Activated CD8-positive, alpha-beta T cell treated with anti-CD3 and anti-CD28 coated beads, Interleukin-2, amount 10 ng/mL, durations not matched to agents 7 days and 5 days (primary cell): ENCODE measurements at regions not wholly inside any gene's neighbourhood (a gene's known extent, or its start where the extent isn't known, plus 50 kb on each side); places are given as distances from the start of the nearest gene placed in this dataset.

Experiments
- ATAC-seq: fragments of 150-1000 bp; cut with Tn5 transposase; one replicate; pipeline ENCODE4 v1.10.0; 2021; ENCODE audit warnings: moderate library complexity
- CTCF ChIA-PET: fragments of 350-600 bp; sonication (Branson Sonifier 250); formaldehyde crosslinking; loops from one replicate; lab custom pipeline; 2021; ENCODE audit warnings: antibody characterized with exemption; lab: Charles Lee
- POLR2A ChIA-PET: fragments of 350-600 bp; sonication (Branson Sonifier 250); formaldehyde crosslinking; loops from one replicate; lab custom pipeline; 2021; ENCODE audit warnings: antibody characterized with exemption; lab: Charles Lee
- DNase-seq: peaks from one replicate; pipeline ENCODE4 v3.0.0-alpha.2; 2020
- H3K27ac Mint-ChIP-seq: one replicate; pipeline ENCODE4 v1.8.0; 2021; ENCODE audit warnings: mild to moderate bottlenecking, mixed read lengths
- H3K27me3 Mint-ChIP-seq: one replicate; pipeline ENCODE4 v1.8.0; 2021; ENCODE audit warnings: low read depth, mixed read lengths
- H3K36me3 Mint-ChIP-seq: one replicate; pipeline ENCODE4 v1.8.0; 2021; ENCODE audit warnings: low read depth, mixed read lengths
- H3K4me1 Mint-ChIP-seq: one replicate; pipeline ENCODE4 v1.8.0; 2021; ENCODE audit warnings: low read depth, mixed read lengths
- H3K4me3 Mint-ChIP-seq: one replicate; pipeline ENCODE4 v1.8.0; 2021; ENCODE audit warnings: mild to moderate bottlenecking, mixed read lengths
- H3K9me3 Mint-ChIP-seq: one replicate; pipeline ENCODE4 v1.8.0; 2022; ENCODE audit warnings: mixed read lengths; ENCODE audit not compliant: insufficient read depth

GRCh38 chr20:22802296-22802695, 217.9 kb upstream of the FOXA2 start:
- H3K4me1 Mint-ChIP-seq: no peaks in the 10 kb centered on the region
- no peak for ATAC-seq
- POLR2A ChIA-PET: no interaction called here
- no peak overlapping the region for H3K4me3 Mint-ChIP-seq
- no peak for DNase-seq
- H3K36me3 Mint-ChIP-seq: no peaks in the 10 kb centered on the region
- no peaks in the 10 kb centered on the region for H3K27me3 Mint-ChIP-seq
- H3K9me3 Mint-ChIP-seq: no peaks in the 10 kb centered on the region
- H3K27ac Mint-ChIP-seq: no peak overlapping the region
- CTCF ChIA-PET: no interaction called here

DNA sequence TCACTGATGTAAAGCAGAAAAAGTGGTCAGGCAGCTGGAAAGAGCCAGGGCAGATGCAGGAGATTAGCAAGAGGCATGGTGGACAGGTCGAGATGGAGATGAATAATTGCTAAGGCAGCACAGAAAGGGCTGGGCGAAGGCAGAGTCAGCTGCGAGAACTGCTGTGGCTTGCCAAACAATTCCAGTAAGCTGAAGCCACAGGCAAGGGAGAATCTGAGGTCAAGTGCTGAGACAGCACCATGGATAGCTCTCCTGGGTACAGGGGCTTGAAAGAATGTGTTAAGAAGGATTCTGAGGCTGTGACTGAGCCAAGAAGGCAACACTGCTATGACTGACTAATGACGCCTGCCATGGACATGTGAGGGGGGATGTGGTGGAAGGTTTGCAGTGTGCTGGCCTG, 220.8 kb upstream of the FOXA2 start:
- Mint-ChIP-seq H3K9me3 (no peaks in the 10 kb centered on the region), H3K36me3 (no peaks in the 10 kb centered on the region), H3K27ac (no peak overlapping the region), H3K27me3 (no peaks in the 10 kb centered on the region), H3K4me1 (no peaks in the 10 kb centered on the region), H3K4me3 (no peak overlapping the region)
- ChIA-PET POLR2A (no interaction called here), CTCF (no interaction called here)
- DNase-seq (no peak), ATAC-seq (no peak)

DNA sequence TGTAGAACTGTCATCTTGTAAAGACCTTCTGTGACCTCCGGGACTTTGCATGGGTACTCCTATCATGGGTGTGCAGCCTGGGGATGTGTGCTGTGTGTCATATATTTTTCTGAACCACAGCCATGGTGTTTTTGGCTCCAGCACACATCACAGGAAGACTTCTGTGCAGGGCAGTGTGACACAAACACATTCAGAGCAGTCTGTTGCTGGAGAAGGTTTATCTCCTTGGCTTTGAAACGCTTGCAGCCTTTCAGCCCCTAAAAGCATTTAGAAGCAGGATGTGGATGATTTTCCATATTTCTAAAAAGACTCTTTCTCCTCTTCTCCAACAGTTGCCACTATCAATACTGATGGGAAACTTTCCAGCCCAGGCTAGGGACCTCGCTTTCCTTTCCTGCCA, 221.6 kb upstream of the FOXA2 start:
- ChIA-PET POLR2A (no interaction called here), CTCF (no interaction called here)
- DNase-seq (no peak), ATAC-seq (no peak)
- no peaks in the 10 kb centered on the region for H3K4me1 Mint-ChIP-seq
- H3K36me3 Mint-ChIP-seq: no peaks in the 10 kb centered on the region
- no peak overlapping the region for H3K27ac Mint-ChIP-seq
- H3K27me3 Mint-ChIP-seq: no peaks in the 10 kb centered on the region
- no peaks in the 10 kb centered on the region for H3K9me3 Mint-ChIP-seq
- no peak overlapping the region for H3K4me3 Mint-ChIP-seq

DNA sequence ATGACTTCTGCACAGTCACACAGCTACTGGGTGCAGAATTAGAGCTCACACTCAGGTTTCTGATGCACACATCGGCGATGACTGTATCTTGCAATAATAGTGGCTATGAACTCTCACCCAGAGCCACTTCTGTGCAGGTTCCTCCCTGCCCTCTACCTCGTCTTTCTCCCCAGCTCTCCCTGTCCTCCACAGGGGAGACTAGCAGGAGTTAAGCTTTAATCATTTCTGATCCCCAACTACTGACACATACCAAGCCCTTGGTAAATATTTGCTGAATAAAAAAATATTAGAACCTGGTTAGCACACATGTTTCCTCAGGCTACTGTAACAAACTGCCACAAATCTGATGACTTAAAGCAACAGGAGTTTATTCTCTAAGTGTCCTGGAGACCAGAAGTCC, 222.7 kb upstream of the FOXA2 start:
- Mint-ChIP-seq H3K36me3 (no peaks in the 10 kb centered on the region), H3K4me3 (no peak overlapping the region), H3K27ac (no peak overlapping the region), H3K27me3 (no peaks in the 10 kb centered on the region), H3K4me1 (no peaks in the 10 kb centered on the region), H3K9me3 (no peaks in the 10 kb centered on the region)
- ATAC-seq (no peak), DNase-seq (no peak)
- ChIA-PET POLR2A (no interaction called here), CTCF (no interaction called here)

GRCh38 chr20:22807646-22808244, 223.4 kb upstream of the FOXA2 start:
- H3K9me3 Mint-ChIP-seq: no peaks in the 10 kb centered on the region
- H3K27ac Mint-ChIP-seq: no peak overlapping the region
- DNase-seq (no peak), ATAC-seq (no peak)
- H3K27me3 Mint-ChIP-seq: no peaks in the 10 kb centered on the region
- no peaks in the 10 kb centered on the region for H3K36me3 Mint-ChIP-seq
- POLR2A ChIA-PET: no interaction called here
- H3K4me1 Mint-ChIP-seq: no peaks in the 10 kb centered on the region
- CTCF ChIA-PET: no interaction called here
- H3K4me3 Mint-ChIP-seq: no peak overlapping the region

DNA sequence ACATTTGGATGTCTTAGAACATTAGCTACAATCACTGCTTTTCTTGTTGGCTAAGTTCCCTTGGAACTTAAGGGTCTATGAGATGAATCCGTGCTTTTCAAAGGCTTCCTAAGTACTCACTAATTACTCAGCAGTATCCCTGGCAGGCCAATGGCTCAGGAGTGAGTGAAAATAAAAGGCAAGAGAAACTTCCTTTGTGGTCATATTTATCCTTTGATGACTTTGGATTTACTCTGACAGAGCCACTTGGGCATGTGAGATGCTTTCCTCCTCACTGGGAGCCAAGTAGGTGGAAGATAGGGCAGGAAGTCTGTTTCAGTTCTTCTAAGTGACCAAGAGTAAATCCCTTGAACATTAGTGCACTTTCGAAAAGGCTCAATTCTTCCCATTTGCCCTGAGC, 224.3 kb upstream of the FOXA2 start:
- DNase-seq: no peak
- POLR2A ChIA-PET: no interaction called here
- Mint-ChIP-seq H3K27ac (no peak overlapping the region), H3K9me3 (no peaks in the 10 kb centered on the region), H3K36me3 (no peaks in the 10 kb centered on the region), H3K4me1 (no peaks in the 10 kb centered on the region), H3K27me3 (no peaks in the 10 kb centered on the region), H3K4me3 (no peak overlapping the region)
- no peak for ATAC-seq
- CTCF ChIA-PET: no interaction called here

DNA sequence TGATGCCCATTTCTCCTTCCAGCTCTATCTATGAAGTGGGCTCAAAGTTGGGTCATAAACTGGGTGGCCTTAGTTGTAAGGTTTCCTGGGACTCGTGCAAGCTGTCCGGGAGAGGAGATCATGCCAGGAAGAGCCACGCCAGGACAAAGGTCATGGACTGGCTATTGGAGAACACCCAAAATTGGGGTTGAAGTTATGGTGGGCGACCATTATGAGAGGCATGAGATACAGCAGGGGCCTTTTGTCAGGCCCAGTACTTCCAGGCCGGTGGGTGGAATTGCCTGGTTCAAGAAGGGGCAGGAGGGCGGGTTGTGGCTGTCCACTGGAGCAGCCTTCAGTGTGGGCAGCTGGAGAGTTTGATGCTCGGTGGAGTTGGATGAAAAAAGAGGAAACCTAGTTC, 225.1 kb upstream of the SSTR4 start:
- CTCF ChIA-PET: no interaction called here

DNA sequence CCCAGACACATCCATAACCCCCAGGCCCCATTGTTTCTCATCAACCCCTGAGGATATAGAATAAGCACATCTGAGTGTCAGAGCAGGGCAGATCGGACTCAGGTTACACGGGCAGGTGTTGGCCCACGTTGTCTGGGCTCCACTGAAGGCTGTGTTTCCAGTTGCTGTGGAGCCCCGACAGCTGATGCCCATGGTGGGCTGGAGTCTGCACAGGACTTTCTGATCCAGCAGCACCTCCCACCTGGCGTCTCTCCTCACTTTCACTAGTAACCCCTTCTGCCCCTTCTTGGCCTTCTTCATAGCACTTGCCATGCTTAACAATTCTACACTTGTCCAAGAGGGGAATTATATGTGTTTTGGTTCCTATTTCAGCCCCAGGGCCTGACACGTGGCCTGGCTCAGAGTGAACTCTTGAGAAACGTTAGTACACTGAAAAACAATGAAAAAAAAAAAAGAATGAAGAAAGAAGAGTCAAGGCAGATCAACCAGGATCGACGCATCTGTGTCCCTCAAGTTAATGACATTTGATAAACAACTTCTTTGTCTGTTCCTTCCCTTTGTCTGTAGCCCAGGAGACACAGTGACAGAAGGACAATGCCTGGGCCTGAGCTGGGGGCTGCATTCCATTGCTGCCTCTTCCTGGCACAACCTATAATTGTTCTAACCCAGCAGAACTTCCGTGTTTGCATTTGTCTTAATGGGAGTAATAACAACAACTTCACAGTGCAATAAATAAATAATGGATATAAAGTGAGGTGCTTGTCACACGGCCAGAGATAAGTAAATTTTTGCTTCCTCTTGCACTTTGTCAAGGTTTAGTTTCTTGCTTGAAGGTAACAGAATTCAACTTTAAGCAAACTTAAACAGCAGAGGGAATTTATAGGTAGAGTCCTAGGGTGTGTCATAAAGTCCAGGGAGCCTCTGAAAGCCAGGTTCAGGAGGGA, 224.2 kb upstream of the SSTR4 start:
- Mint-ChIP-seq H3K27me3 (no peaks in the 10 kb centered on the region), H3K4me3 (no peak overlapping the region), H3K9me3 (no peaks in the 10 kb centered on the region), H3K4me1 (no peaks in the 10 kb centered on the region), H3K36me3 (no peaks in the 10 kb centered on the region), H3K27ac (no peak overlapping the region)
- ChIA-PET POLR2A (no interaction called here), CTCF (no interaction called here)
- ATAC-seq (no peak), DNase-seq (no peak)

More for the DNA sequence above, 225.1 kb upstream of the SSTR4 start:
- POLR2A ChIA-PET: no interaction called here
- H3K27me3 Mint-ChIP-seq: no peaks in the 10 kb centered on the region
- H3K36me3 Mint-ChIP-seq: no peaks in the 10 kb centered on the region
- no peaks in the 10 kb centered on the region for H3K9me3 Mint-ChIP-seq
- no peak for DNase-seq
- ATAC-seq: no peak
- H3K27ac Mint-ChIP-seq: no peak overlapping the region
- H3K4me1 Mint-ChIP-seq: no peaks in the 10 kb centered on the region
- no peak overlapping the region for H3K4me3 Mint-ChIP-seq

DNA sequence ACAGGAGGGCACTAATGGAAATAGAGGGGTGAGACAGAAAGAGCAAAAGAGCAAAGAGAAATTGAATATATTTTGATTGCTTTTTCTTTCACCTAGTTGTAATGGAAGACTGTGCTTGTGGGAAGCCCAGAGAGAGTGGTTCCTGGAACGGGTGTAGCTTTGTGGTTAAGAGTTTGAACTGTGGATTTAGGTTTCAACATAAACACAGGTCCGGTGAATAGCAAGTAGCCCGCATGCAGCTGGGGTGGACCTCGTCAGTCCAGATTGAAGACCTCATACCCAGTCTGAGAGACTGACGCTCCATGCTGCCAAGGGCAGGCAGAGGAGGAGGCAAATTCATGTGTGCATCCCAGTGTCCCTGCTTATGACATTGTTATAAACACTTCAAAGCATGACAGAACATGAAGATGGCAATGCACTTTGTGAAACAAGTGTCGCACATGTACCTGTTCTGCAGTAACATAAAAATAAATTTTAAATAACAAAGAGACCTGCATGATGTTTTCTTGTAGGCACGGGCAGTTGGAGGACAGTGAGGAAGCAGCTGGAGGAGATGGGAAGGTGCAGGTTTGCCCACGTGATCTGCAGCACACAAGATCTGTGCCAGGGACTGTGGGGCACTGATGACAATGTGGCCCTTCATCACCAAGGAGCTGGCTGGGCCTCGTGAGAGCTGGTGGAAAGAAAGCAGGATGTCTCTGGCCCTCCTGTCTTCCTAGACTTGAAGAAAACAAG, 220.5 kb upstream of the SSTR4 start:
- no peak overlapping the region for H3K4me3 Mint-ChIP-seq

DNA sequence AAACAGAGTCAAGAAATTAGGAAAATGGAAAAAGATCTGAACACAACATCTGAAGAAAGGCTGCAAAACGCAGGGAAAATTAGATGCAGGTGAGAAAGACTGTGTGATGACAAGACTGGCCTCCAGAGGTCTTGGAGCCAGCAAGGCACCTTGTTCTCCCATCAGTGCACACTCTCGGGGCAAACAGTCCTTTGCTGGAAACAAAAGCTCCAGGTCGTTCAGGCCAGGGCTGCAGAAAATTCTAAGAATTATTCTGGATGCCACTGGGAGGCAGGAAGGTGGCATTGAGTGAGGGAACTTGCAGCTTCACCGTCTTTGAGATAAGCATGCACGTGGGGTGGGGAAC, 219.9 kb upstream of the SSTR4 start:
- ChIA-PET CTCF (no interaction called here), POLR2A (no interaction called here)
- no peaks in the 10 kb centered on the region for H3K36me3 Mint-ChIP-seq
- no peak overlapping the region for H3K4me3 Mint-ChIP-seq
- H3K9me3 Mint-ChIP-seq: no peaks in the 10 kb centered on the region
- no peak overlapping the region for H3K27ac Mint-ChIP-seq
- H3K27me3 Mint-ChIP-seq: no peaks in the 10 kb centered on the region
- no peak for ATAC-seq
- DNase-seq: no peak
- no peaks in the 10 kb centered on the region for H3K4me1 Mint-ChIP-seq

More for the DNA sequence above, 220.5 kb upstream of the SSTR4 start:
- Mint-ChIP-seq H3K27me3 (no peaks in the 10 kb centered on the region), H3K4me1 (no peaks in the 10 kb centered on the region), H3K27ac (no peak overlapping the region), H3K36me3 (no peaks in the 10 kb centered on the region), H3K9me3 (no peaks in the 10 kb centered on the region)
- DNase-seq: no peak
- ChIA-PET CTCF (no interaction called here), POLR2A (no interaction called here)
- no peak for ATAC-seq

DNA sequence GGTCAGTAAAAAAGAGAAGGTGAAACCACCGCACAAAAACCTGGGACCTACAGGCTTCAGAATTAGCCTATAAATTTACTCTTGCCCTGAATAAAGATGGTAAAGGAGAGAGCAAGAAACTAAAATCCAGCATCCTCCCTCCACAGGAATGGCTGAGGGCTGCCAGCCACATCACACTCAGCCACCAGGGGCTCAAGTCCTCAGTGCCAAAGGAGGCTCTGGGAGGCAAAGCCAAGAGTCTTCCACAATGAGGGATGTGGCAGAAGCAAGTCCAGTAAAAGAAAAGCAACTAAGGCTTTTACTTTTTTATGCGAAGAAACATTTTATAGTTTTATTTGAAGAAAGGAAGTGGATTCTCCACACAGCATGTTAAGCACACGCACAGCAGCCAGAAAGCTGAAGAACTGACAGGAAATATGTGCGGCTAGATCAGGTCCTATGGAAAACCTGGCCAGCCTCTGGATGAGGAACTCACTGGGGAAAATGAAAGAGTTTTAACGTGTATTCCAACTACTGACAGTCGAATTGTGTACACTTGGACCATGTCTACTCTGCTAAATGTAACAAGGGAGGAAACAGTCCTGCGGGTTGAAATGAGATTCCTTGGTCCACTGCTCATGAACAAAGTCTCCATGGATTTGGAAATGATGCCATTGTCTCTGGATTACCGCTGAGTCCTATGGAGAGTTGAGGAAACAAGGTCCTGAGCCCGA, 219.4 kb upstream of the SSTR4 start:
- Mint-ChIP-seq H3K27ac (no peak overlapping the region), H3K4me1 (no peaks in the 10 kb centered on the region), H3K4me3 (no peak overlapping the region), H3K9me3 (no peaks in the 10 kb centered on the region), H3K36me3 (no peaks in the 10 kb centered on the region), H3K27me3 (no peaks in the 10 kb centered on the region)
- ChIA-PET CTCF (no interaction called here), POLR2A (interaction anchor here (0.7 kb wide), 1 partner anchor 478 kb away, joined by 4 read pairs; no protein-coding TSS in a partner anchor)
- ATAC-seq (no peak), DNase-seq (no peak)

- no peak for DNase-seq
- no peaks in the 10 kb centered on the region for H3K27me3 Mint-ChIP-seq
- H3K4me3 Mint-ChIP-seq: no peak overlapping the region
- ATAC-seq: no peak
- H3K36me3 Mint-ChIP-seq: no peaks in the 10 kb centered on the region
- no peaks in the 10 kb centered on the region for H3K9me3 Mint-ChIP-seq
- no peaks in the 10 kb centered on the region for H3K4me1 Mint-ChIP-seq
- CTCF ChIA-PET: no interaction called here
- no peak overlapping the region for H3K27ac Mint-ChIP-seq
- POLR2A ChIA-PET: no interaction called here
These were observed 216.5 kb upstream of the SSTR4 start for GRCh38 chr20:22818636-22819035.
